ENCODE measurements at regions not wholly inside any gene's neighbourhood (a gene's known extent, or its start where the extent isn't known, plus 50 kb on each side); places are given as distances from the start of the nearest gene placed in this dataset.

DNA sequence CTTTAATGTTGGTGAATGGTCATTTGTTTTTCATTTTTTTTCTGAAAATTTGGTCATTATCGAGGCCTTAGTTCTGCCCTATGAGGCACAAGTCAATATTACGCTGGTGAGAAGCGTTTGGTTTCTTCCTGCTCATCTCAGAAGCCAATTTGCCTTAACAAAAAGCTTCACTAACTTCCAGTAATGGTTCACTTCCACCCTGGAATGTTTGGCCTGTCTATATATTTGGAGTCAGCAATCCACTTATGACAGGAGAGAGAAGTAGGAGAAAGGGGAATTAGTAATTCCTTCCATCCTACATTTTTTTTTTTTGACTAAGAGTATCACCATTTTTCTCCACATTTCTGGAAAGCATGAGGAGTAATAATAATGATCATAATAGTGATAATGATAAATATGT is 124.4 kb downstream of the DIPK2A start:
- Histone ChIP-seq H3K4me2 (ENCODE audit: extremely low read depth, insufficient read depth, low read length) (no peak overlapping the region), H3K4me3 (replicated peaks in 1 of 4; ENCODE audit: control extremely low read depth in 1 of 4, insufficient read depth in 1 of 4, low read depth in 3 of 4, low read length in 4 of 4) (no peak overlapping the region), H3K79me2 (ENCODE audit: control insufficient read depth, insufficient read depth, low read length) (no peaks in the 10 kb centered on the region), H3K9ac (ENCODE audit: insufficient read depth, low read length) (no peak overlapping the region), H3K27me3 (ENCODE audit: control insufficient read depth, insufficient read depth, low read length) (no peaks in the 10 kb centered on the region), H3K36me3 (ENCODE audit: control insufficient read depth, insufficient read depth, low read length) (no peaks in the 10 kb centered on the region), H3K4me1 (ENCODE audit: control insufficient read depth, extremely low read depth, insufficient read depth, low read length) (no peaks in the 10 kb centered on the region), H3K27ac (ENCODE audit: insufficient read depth, low read length) (no peak overlapping the region), H2AFZ (ENCODE audit: low read length) (no peak overlapping the region), H4K20me1 (ENCODE audit: control insufficient read depth, extremely low read depth, insufficient read depth, low read length) (no peaks in the 10 kb centered on the region), H3K9me3 (ENCODE audit: control insufficient read depth, insufficient read depth, low read depth, low read length) (no peaks in the 10 kb centered on the region)
- DNase-seq (ENCODE audit: low read depth in 2 of 2), result peak in 1 of 2 donors; percentile 19
- TF ChIP-seq, protein P1, sequence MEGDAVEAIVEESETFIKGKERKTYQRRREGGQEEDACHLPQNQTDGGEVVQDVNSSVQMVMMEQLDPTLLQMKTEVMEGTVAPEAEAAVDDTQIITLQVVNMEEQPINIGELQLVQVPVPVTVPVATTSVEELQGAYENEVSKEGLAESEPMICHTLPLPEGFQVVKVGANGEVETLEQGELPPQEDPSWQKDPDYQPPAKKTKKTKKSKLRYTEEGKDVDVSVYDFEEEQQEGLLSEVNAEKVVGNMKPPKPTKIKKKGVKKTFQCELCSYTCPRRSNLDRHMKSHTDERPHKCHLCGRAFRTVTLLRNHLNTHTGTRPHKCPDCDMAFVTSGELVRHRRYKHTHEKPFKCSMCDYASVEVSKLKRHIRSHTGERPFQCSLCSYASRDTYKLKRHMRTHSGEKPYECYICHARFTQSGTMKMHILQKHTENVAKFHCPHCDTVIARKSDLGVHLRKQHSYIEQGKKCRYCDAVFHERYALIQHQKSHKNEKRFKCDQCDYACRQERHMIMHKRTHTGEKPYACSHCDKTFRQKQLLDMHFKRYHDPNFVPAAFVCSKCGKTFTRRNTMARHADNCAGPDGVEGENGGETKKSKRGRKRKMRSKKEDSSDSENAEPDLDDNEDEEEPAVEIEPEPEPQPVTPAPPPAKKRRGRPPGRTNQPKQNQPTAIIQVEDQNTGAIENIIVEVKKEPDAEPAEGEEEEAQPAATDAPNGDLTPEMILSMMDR (conservative IDR thresholded peaks at IDR 0.05 in 1 of 2, IDR thresholded peaks at IDR 0.05 in 1 of 2; ENCODE audit: low read depth in 1 of 2, low read length in 2 of 2), result no peak
- no peak for TF ChIP-seq EZH2 (IDR thresholded peaks at IDR 0.05; ENCODE audit: low read length, missing control alignments)

DNA sequence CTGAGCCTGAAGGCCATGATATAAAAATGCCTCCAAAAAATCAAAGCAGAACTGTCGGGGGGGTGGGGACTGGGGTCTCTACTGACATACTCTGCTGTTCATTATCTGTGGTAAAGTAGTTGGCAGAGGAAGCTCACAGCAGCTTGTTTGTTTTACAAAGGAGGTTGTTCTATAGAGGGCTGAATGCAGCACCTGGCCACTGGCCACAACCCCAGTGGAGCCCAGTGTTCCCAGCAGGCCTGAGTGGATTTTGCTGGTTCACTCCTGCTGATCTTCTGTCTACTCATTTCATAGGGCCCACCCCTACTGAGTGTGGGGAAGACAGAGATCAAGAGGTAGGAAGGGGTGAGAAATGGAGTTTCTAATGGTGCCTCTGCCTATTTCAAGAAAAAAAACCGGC is 125.5 kb downstream of the DIPK2A start:
- H3K4me2 ChIP-seq (ENCODE audit: extremely low read depth, insufficient read depth, low read length), result no peak overlapping the region
- TF ChIP-seq, protein P1 (conservative IDR thresholded peaks at IDR 0.05 in 1 of 2, IDR thresholded peaks at IDR 0.05 in 1 of 2; ENCODE audit: low read depth in 1 of 2, low read length in 2 of 2), result no peak
- TF ChIP-seq EZH2 (IDR thresholded peaks at IDR 0.05; ENCODE audit: low read length, missing control alignments), result no peak

DNA sequence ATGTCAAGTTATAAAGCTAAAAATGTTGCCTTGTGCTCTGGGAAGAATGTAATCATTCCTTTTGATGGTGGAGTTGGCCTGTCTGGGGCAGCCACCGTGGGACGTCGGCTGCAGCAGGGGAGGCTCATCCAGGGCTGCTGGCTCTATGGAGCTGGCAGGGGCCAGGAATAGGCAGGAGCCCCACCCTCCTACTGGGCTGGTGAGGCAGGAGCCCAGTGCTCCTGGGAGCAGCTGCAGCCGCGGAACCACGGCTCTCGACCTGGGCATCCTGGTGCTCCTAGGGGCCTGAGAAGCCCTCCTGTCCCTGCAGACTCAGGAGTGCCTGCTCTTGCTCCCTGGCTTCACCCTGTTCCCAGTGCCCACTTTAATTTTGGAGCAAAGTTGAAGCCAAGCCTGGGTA is 127.1 kb downstream of the DIPK2A start:
- Histone ChIP-seq H3K36me3 (ENCODE audit: control insufficient read depth, insufficient read depth, low read length) (no peaks in the 10 kb centered on the region), H3K79me2 (ENCODE audit: control insufficient read depth, insufficient read depth, low read length) (no peaks in the 10 kb centered on the region)
- DNase-seq (ENCODE audit: low read depth in 2 of 2), result no peak

More for the DNA sequence above, 125.5 kb downstream of the DIPK2A start:
- H3K27ac ChIP-seq (ENCODE audit: insufficient read depth, low read length), result no peak overlapping the region
- H3K36me3 ChIP-seq (ENCODE audit: control insufficient read depth, insufficient read depth, low read length), result no peaks in the 10 kb centered on the region
- H4K20me1 ChIP-seq (ENCODE audit: control insufficient read depth, extremely low read depth, insufficient read depth, low read length), result no peaks in the 10 kb centered on the region
- DNase-seq (ENCODE audit: low read depth in 2 of 2), result no peak
- H2AFZ ChIP-seq (ENCODE audit: low read length), result no peak overlapping the region
- no peaks in the 10 kb centered on the region for H3K9me3 ChIP-seq (ENCODE audit: control insufficient read depth, insufficient read depth, low read depth, low read length)
- H3K79me2 ChIP-seq (ENCODE audit: control insufficient read depth, insufficient read depth, low read length), result no peaks in the 10 kb centered on the region
- no peak overlapping the region for H3K4me3 ChIP-seq (replicated peaks in 1 of 4; ENCODE audit: control extremely low read depth in 1 of 4, insufficient read depth in 1 of 4, low read depth in 3 of 4, low read length in 4 of 4)
- H3K27me3 ChIP-seq (ENCODE audit: control insufficient read depth, insufficient read depth, low read length), result no peaks in the 10 kb centered on the region
- no peak overlapping the region for H3K9ac ChIP-seq (ENCODE audit: insufficient read depth, low read length)
- H3K4me1 ChIP-seq (ENCODE audit: control insufficient read depth, extremely low read depth, insufficient read depth, low read length), result no peaks in the 10 kb centered on the region

More for the DNA sequence above, 127.1 kb downstream of the DIPK2A start:
- H2AFZ ChIP-seq (ENCODE audit: low read length), result no peak overlapping the region
- H4K20me1 ChIP-seq (ENCODE audit: control insufficient read depth, extremely low read depth, insufficient read depth, low read length), result no peaks in the 10 kb centered on the region
- TF ChIP-seq, protein P1 (conservative IDR thresholded peaks at IDR 0.05 in 1 of 2, IDR thresholded peaks at IDR 0.05 in 1 of 2; ENCODE audit: low read depth in 1 of 2, low read length in 2 of 2), result no peak
- no peak for TF ChIP-seq EZH2 (IDR thresholded peaks at IDR 0.05; ENCODE audit: low read length, missing control alignments)
- no peak overlapping the region for H3K27ac ChIP-seq (ENCODE audit: insufficient read depth, low read length)
- H3K27me3 ChIP-seq (ENCODE audit: control insufficient read depth, insufficient read depth, low read length), result no peaks in the 10 kb centered on the region
- H3K4me1 ChIP-seq (ENCODE audit: control insufficient read depth, extremely low read depth, insufficient read depth, low read length), result no peaks in the 10 kb centered on the region
- no peak overlapping the region for H3K4me2 ChIP-seq (ENCODE audit: extremely low read depth, insufficient read depth, low read length)
- H3K9me3 ChIP-seq (ENCODE audit: control insufficient read depth, insufficient read depth, low read depth, low read length), result no peaks in the 10 kb centered on the region
- H3K9ac ChIP-seq (ENCODE audit: insufficient read depth, low read length), result no peak overlapping the region
- no peak overlapping the region for H3K4me3 ChIP-seq (replicated peaks in 1 of 4; ENCODE audit: control extremely low read depth in 1 of 4, insufficient read depth in 1 of 4, low read depth in 3 of 4, low read length in 4 of 4)
